Central memory CD8-positive, alpha-beta T cell (primary cell): ENCODE measurements at regions not wholly inside any gene's neighbourhood (a gene's known extent, or its start where the extent isn't known, plus 50 kb on each side); places are given as distances from the start of the nearest gene placed in this dataset.
"Not testable (repeated sequence)": the region's sequence is repeated elsewhere in the genome, so short reads cannot be mapped to it uniquely, and the experiment has no call there.

Experiments
- ATAC-seq: fragments of 150-1000 bp; cut with Tn5 transposase; replicated peaks from 2 replicates; pipeline ENCODE4 v1.10.0; 2022; ENCODE audit warnings: mild to moderate bottlenecking, moderate FRiP score, moderate number of reproducible peaks; ENCODE audit not compliant: poor library complexity, severe bottlenecking; ENCODE audit errors: extremely low read depth
- DNase-seq, 2 donors: peaks; one replicate each; pipeline ENCODE4 v3.0.0; 2021; ENCODE audit warnings: low spot score in 2 of 2
- H3K27ac Mint-ChIP-seq: one replicate; pipeline ENCODE4 v1.8.0; 2022; ENCODE audit warnings: low read depth, mild to moderate bottlenecking, moderate library complexity, mixed read lengths
- H3K27me3 Mint-ChIP-seq: one replicate; pipeline ENCODE4 v1.8.0; 2022; ENCODE audit warnings: mixed read lengths
- H3K36me3 Mint-ChIP-seq: one replicate; pipeline ENCODE4 v1.8.0; 2022; ENCODE audit warnings: mild to moderate bottlenecking, moderate library complexity, mixed read lengths; ENCODE audit not compliant: insufficient read depth
- H3K4me1 Mint-ChIP-seq: one replicate; pipeline ENCODE4 v1.8.0; 2022; ENCODE audit warnings: mixed read lengths
- H3K4me3 Mint-ChIP-seq: one replicate; pipeline ENCODE4 v1.8.0; 2022; ENCODE audit warnings: mild to moderate bottlenecking, moderate library complexity, mixed read lengths
- H3K9me3 Mint-ChIP-seq: one replicate; pipeline ENCODE4 v1.8.0; 2022; ENCODE audit warnings: mixed read lengths

DNA sequence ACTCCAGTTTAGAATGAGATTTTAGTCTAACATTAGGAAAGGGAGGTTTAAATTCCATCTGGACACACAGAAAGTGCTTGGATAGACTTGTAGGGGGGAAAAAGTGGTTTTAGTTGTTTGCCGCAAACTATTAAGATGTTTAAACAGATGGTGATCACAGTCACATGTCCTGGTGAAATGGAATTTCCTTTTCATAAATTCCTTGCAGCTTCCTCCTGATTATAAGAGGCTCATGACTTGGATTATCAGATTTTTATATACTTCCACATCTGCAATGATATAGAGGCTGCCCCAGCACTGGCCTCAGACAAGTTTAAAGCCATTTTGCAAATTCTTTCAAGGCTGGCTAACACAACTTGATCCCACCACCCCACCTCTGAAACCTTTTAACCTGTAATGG, 106.4 kb upstream of the ARMC3 start:
- Mint-ChIP-seq H3K4me1 (no peaks in the 10 kb centered on the region), H3K27me3 (peaks cover 14% of the 10 kb centered on the region), H3K9me3 (no peaks in the 10 kb centered on the region), H3K36me3 (no peaks in the 10 kb centered on the region), H3K27ac (no peak overlapping the region), H3K4me3 (no peak overlapping the region)
- DNase-seq, result no peak
- ATAC-seq, result no peak

DNA sequence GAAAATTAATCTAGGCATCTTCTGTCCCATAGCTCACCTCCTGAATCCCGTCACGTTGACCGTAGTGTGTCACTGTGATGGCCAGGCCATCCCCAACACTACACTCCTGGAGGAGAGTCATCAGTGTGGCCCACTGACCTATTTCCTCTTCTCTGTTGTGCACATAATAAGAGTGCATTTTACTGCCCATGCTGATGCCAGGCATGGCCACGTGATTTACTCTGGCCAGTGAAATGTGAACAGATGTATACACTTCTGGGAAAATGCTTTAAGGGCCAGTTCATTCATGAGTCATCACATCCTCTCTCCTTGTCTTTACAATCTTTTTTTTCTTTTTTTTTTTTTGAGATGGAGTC, 101.9 kb upstream of the PIP4K2A start:
- Mint-ChIP-seq H3K4me3 (no peak overlapping the region), H3K36me3 (no peaks in the 10 kb centered on the region), H3K9me3 (no peaks in the 10 kb centered on the region), H3K4me1 (peaks cover 6% of the 10 kb centered on the region), H3K27me3 (no peaks in the 10 kb centered on the region), H3K27ac (no peak overlapping the region)
- DNase-seq (no peak), ATAC-seq (no peak)

DNA sequence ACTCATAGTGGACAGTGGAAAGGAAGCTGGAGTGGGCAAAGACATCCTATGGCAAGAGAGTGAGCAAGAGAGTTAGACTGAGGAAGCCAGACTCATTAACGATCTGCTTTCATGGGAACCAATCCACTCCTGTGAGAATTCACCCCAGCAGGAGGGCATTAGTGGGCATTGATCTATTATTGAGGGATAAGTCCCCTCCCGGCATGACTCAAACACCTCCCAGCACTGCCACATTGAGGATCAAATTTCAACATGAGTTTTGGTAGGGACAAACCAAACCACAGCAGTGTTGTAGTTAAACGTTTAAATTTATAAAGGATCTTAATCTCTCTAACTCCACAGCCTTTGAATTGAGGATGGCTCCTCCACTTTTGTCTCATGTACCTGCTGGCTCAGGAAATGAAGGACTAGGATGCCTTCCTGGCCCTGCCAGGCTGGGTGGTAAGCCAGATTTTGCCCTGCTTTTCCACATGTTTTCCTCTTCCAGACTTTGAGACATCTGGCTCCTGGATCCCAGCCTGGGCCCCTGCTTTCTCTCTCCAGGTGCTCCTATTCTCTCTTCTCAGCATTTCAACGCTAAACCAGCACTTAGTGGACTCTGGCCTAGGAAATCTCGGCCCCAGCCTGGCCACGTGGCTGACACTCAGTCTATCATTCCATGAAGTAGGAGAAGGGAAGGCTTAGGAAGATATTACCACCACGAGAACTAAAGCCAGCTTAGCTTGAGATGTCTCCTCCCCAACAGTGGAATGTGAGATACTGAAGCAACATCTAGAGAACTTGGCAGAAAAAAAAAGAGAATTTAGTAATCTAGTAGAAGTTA, 96.5 kb upstream of the PIP4K2A start:
- Mint-ChIP-seq H3K36me3 (peaks cover 1% of the 10 kb centered on the region), H3K9me3 (no peaks in the 10 kb centered on the region)

GRCh38 chr10:22807238-22807637, 92.9 kb upstream of the PIP4K2A start:
- peaks cover 1% of the 10 kb centered on the region for H3K36me3 Mint-ChIP-seq
- DNase-seq (no peak), ATAC-seq (no peak)
- H3K4me1 Mint-ChIP-seq, result no peaks in the 10 kb centered on the region
- H3K27me3 Mint-ChIP-seq, result no peaks in the 10 kb centered on the region
- H3K9me3 Mint-ChIP-seq, result no peaks in the 10 kb centered on the region
- H3K4me3 Mint-ChIP-seq, result no peak overlapping the region
- no peak overlapping the region for H3K27ac Mint-ChIP-seq

More for the DNA sequence above, 96.5 kb upstream of the PIP4K2A start:
- Mint-ChIP-seq H3K4me3 (no peak overlapping the region), H3K27ac (peak overlapping the region; percentile 11), H3K27me3 (no peaks in the 10 kb centered on the region), H3K4me1 (peaks cover 4% of the 10 kb centered on the region)
- ATAC-seq, result no peak
- DNase-seq, result no peak

- Mint-ChIP-seq H3K4me1 (no peaks in the 10 kb centered on the region), H3K27me3 (no peaks in the 10 kb centered on the region), H3K9me3 (no peaks in the 10 kb centered on the region), H3K36me3 (peaks cover 1% of the 10 kb centered on the region), H3K27ac (no peak overlapping the region), H3K4me3 (no peak overlapping the region)
- DNase-seq (no peak), ATAC-seq (no peak)
Observed at GRCh38 chr10:22805304-22805703, 90.9 kb upstream of the PIP4K2A start.

DNA sequence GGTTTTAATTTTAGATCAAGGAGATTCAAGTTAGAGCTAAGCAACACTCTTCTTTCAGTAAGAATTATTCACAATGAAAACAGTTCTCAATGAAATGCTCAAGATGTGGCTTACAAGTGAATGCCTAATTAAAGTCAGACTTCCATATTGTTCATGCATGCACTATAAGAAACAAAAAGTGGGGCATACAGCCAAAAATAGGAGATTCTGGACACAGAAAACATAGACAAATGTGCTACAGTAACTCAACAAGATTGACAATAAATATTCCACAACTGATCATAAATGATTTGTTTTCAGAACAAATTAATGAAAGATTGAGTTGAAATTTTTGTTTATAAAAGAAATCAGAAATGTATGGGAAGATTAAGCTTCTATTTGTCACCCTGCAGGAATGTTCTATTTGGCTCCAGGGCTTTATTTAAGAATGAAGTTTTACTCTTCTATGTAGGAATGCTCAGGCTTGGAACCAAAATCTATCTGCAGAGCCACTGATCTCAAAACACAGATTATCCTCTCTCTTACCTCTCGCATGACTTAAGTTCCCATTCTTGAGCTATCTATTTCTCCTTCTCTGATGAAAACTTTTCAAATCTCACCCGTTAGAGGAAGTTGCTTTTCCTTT, 89.0 kb upstream of the PIP4K2A start:
- Mint-ChIP-seq H3K36me3 (peaks cover 1% of the 10 kb centered on the region), H3K4me3 (no peak overlapping the region), H3K9me3 (no peaks in the 10 kb centered on the region), H3K4me1 (no peaks in the 10 kb centered on the region), H3K27ac (no peak overlapping the region), H3K27me3 (no peaks in the 10 kb centered on the region)
- ATAC-seq (no peak), DNase-seq (no peak)

GRCh38 chr10:22801785-22802184, 87.4 kb upstream of the PIP4K2A start:
- ATAC-seq (no peak), DNase-seq (no peak)
- no peaks in the 10 kb centered on the region for H3K27me3 Mint-ChIP-seq
- no peak overlapping the region for H3K4me3 Mint-ChIP-seq
- H3K27ac Mint-ChIP-seq, result no peak overlapping the region
- no peaks in the 10 kb centered on the region for H3K9me3 Mint-ChIP-seq
- H3K36me3 Mint-ChIP-seq, result peaks cover 1% of the 10 kb centered on the region
- H3K4me1 Mint-ChIP-seq, result no peaks in the 10 kb centered on the region

- not testable (repeated sequence) for H3K4me1 Mint-ChIP-seq, DNase-seq, H3K36me3 Mint-ChIP-seq, H3K4me3 Mint-ChIP-seq, ATAC-seq, H3K9me3 Mint-ChIP-seq, H3K27ac Mint-ChIP-seq
- peaks cover 26% of the 10 kb centered on the region for H3K27me3 Mint-ChIP-seq
Observed at GRCh38 chr10:22797796-22798195, 83.4 kb upstream of the PIP4K2A start.

GRCh38 chr10:22795546-22795945, 81.2 kb upstream of the PIP4K2A start:
- Mint-ChIP-seq H3K4me1 (no peaks in the 10 kb centered on the region), H3K9me3 (no peaks in the 10 kb centered on the region), H3K4me3 (no peak overlapping the region), H3K27me3 (peaks cover 26% of the 10 kb centered on the region), H3K27ac (no peak overlapping the region), H3K36me3 (no peaks in the 10 kb centered on the region)
- DNase-seq (no peak), ATAC-seq (no peak)

DNA sequence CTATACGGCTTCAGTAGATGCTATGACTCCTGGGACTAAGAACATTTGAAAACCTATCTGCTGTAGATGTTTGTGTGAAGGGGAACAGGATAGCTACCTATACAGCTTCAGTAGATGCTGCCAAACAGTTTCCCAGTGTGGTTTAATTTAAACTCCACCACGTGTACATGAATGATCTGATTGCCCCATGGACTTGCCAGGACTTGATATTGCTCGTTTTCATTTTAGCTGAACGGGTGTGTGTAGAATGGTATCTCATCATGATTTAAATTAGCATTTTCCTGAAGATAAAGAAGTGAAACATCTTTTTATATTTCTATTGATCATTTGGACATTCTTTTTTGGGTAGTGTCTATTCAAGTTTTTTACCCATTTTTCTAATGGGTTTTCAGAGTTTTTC, 77.8 kb upstream of the PIP4K2A start:
- Mint-ChIP-seq H3K9me3 (no peaks in the 10 kb centered on the region), H3K4me3 (no peak overlapping the region), H3K36me3 (no peaks in the 10 kb centered on the region), H3K27ac (no peak overlapping the region), H3K4me1 (no peaks in the 10 kb centered on the region), H3K27me3 (peaks cover 26% of the 10 kb centered on the region)
- DNase-seq, result no peak
- ATAC-seq, result no peak

GRCh38 chr10:22791665-22792064, 77.3 kb upstream of the PIP4K2A start:
- ATAC-seq, result no peak
- Mint-ChIP-seq H3K27me3 (peaks cover 26% of the 10 kb centered on the region), H3K4me1 (no peaks in the 10 kb centered on the region), H3K4me3 (no peak overlapping the region), H3K27ac (no peak overlapping the region), H3K9me3 (no peaks in the 10 kb centered on the region), H3K36me3 (no peaks in the 10 kb centered on the region)
- no peak for DNase-seq

GRCh38 chr10:22784668-22785067, 70.3 kb upstream of the PIP4K2A start:
- Mint-ChIP-seq H3K36me3 (no peaks in the 10 kb centered on the region), H3K27ac (no peak overlapping the region), H3K9me3 (no peaks in the 10 kb centered on the region), H3K4me1 (no peaks in the 10 kb centered on the region), H3K4me3 (no peak overlapping the region), H3K27me3 (no peaks in the 10 kb centered on the region)
- DNase-seq (no peak), ATAC-seq (no peak)

DNA sequence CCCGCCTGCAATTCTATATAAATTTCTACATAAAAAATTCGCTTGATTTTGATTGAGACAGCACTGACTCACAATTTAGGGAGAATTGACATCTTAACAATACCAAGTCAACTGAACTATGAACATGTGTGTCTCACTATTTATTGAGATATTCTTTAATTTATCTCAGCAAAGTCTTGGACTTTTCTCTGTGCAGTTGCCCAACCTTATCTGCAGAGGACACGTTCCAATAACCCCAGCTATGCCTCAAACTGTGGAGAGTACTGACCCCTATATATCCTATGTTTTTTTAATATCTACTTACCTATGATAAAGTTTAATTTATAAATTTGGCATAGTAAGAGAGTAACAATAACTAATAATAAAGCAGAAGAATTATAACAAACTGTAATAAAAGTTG, 69.4 kb upstream of the PIP4K2A start:
- Mint-ChIP-seq H3K9me3 (no peaks in the 10 kb centered on the region), H3K27ac (no peak overlapping the region), H3K4me3 (no peak overlapping the region), H3K36me3 (no peaks in the 10 kb centered on the region), H3K4me1 (no peaks in the 10 kb centered on the region), H3K27me3 (no peaks in the 10 kb centered on the region)
- DNase-seq (no peak), ATAC-seq (no peak)
